HEK293 (cell line): ENCODE measurements at regions not wholly inside any gene's neighbourhood (a gene's known extent, or its start where the extent isn't known, plus 50 kb on each side); places are given as distances from the start of the nearest gene placed in this dataset.

ENCODE experiments used
- CTCF ChIA-PET: fragments of 350-600 bp; formaldehyde crosslinking; extraction: SDS; loops from one replicate; lab custom pipeline; 2021; ENCODE audit warnings: antibody characterized with exemption; lab: Yijun Ruan, JAX
- POLR2A ChIA-PET: fragments of 300-600 bp; formaldehyde crosslinking; extraction: SDS; loops from one replicate; lab custom pipeline; 2020; ENCODE audit warnings: antibody characterized with exemption, inconsistent platforms; lab: Yijun Ruan, JAX
- H3K27ac ChIP-seq: fragments of 200-500 bp; sonication (Bioruptor generic); 2 replicates; pipeline ENCODE4 v1.5.1; 2014; ENCODE audit warnings: low read depth, low read length, control low read depth, inconsistent platforms; ENCODE audit errors: extremely low read depth
- H3K36me3 ChIP-seq, 2 experiments: fragments of 200-500 bp in 1 of 2; sonication (Bioruptor generic) in 1 of 2; 1 replicate in 1 of 2; 2 replicates in 1 of 2; pipeline ENCODE4 v1.5.1; 2014 to 2017; ENCODE audit warnings: inconsistent platforms in 2 of 2, low read length in 2 of 2; ENCODE audit not compliant: control insufficient read depth in 2 of 2, insufficient read depth in 1 of 2
- H3K4me1 ChIP-seq: fragments of 200-500 bp; sonication (Bioruptor generic); 2 replicates; pipeline ENCODE4 v1.5.1; 2014; ENCODE audit warnings: mild to moderate bottlenecking, low read length, inconsistent platforms; ENCODE audit not compliant: control insufficient read depth, insufficient read depth
- H3K4me3 ChIP-seq: 2 replicates; pipeline ENCODE4 v1.5.1; 2011; ENCODE audit warnings: low read depth, mild to moderate bottlenecking, control low read depth, low read length, moderate library complexity
- H3K9me3 ChIP-seq: fragments of 200-500 bp; sonication (Bioruptor generic); 2 replicates; pipeline ENCODE4 v1.5.1; 2014; ENCODE audit warnings: low read depth, low read length, inconsistent platforms; ENCODE audit not compliant: control insufficient read depth, insufficient read depth
- AEBP2 ChIP-seq: fragments of 450-650 bp; formaldehyde crosslinking; IDR thresholded peaks from 2 replicates; pipeline ENCODE4 v1.5.1; 2016; ENCODE audit warnings: missing biosample characterization, missing genetic modification characterization, borderline replicate concordance
- KLF16 ChIP-seq: fragments of 450-650 bp; formaldehyde crosslinking; IDR thresholded peaks from 2 replicates; pipeline ENCODE4 v1.5.1; 2017; ENCODE audit warnings: missing biosample characterization, missing genetic modification characterization
- KLF9 ChIP-seq: fragments of 450-650 bp; formaldehyde crosslinking; IDR thresholded peaks from 2 replicates; pipeline ENCODE4 v1.5.1; 2016; ENCODE audit warnings: missing biosample characterization, missing genetic modification characterization, low read depth
- MEIS1 ChIP-seq: sonication (generic); formaldehyde crosslinking; IDR thresholded peaks from 2 replicates; pipeline ENCODE4 v1.8.1; 2022; ENCODE audit warnings: missing genetic modification reagents, mild to moderate bottlenecking, borderline replicate concordance
- PBX3 ChIP-seq: sonication (generic); formaldehyde crosslinking; IDR thresholded peaks from 2 replicates; pipeline ENCODE4 v1.8.1; 2022; ENCODE audit warnings: mild to moderate bottlenecking, moderate library complexity, missing genetic modification reagents
- PRDM4 ChIP-seq: fragments of 450-650 bp; formaldehyde crosslinking; IDR thresholded peaks from 2 replicates; pipeline ENCODE4 v1.5.1; 2017; ENCODE audit warnings: missing biosample characterization, missing genetic modification characterization
- SP7 ChIP-seq: fragments of 450-650 bp; formaldehyde crosslinking; IDR thresholded peaks from 2 replicates; pipeline ENCODE4 v1.5.1; 2016; ENCODE audit warnings: missing biosample characterization, missing genetic modification characterization
- ZNF155 ChIP-seq: fragments of 450-650 bp; formaldehyde crosslinking; IDR thresholded peaks from 2 replicates; pipeline ENCODE4 v1.5.1; 2016; ENCODE audit warnings: missing biosample characterization, missing genetic modification characterization
- ZNF19 ChIP-seq: fragments of 450-650 bp; formaldehyde crosslinking; IDR thresholded peaks from 2 replicates; pipeline ENCODE4; 2016; ENCODE audit warnings: missing biosample characterization, missing genetic modification characterization, low read depth
- ZNF214 ChIP-seq: fragments of 450-650 bp; formaldehyde crosslinking; IDR thresholded peaks from 2 replicates; pipeline ENCODE4 v1.5.1; 2017; ENCODE audit warnings: missing biosample characterization, mild to moderate bottlenecking, missing genetic modification characterization, borderline replicate concordance
- ZNF26 ChIP-seq: fragments of 450-650 bp; formaldehyde crosslinking; IDR thresholded peaks from 2 replicates; pipeline ENCODE4 v1.5.1; 2016; ENCODE audit warnings: missing biosample characterization, missing genetic modification characterization
- ZNF350 ChIP-seq: fragments of 450-650 bp; formaldehyde crosslinking; IDR thresholded peaks from 2 replicates; pipeline ENCODE4 v1.5.0; 2017; ENCODE audit warnings: missing biosample characterization, mild to moderate bottlenecking, missing genetic modification characterization
- ZNF423 ChIP-seq: fragments of 450-650 bp; formaldehyde crosslinking; IDR thresholded peaks from 2 replicates; pipeline ENCODE4 v1.5.1; 2016; ENCODE audit warnings: missing biosample characterization, missing genetic modification characterization
- ZNF530 ChIP-seq: fragments of 450-650 bp; formaldehyde crosslinking; IDR thresholded peaks from 2 replicates; pipeline ENCODE4 v1.5.1; 2016; ENCODE audit warnings: low read depth, missing biosample characterization, missing genetic modification characterization
- ZNF610 ChIP-seq: fragments of 450-650 bp; formaldehyde crosslinking; IDR thresholded peaks from 2 replicates; pipeline ENCODE4 v1.5.1; 2016; ENCODE audit warnings: missing biosample characterization, missing genetic modification characterization, borderline replicate concordance
- ZNF621 ChIP-seq: fragments of 450-650 bp; formaldehyde crosslinking; IDR thresholded peaks from 2 replicates; pipeline ENCODE4 v1.5.1; 2017; ENCODE audit warnings: missing biosample characterization, missing genetic modification characterization
- ZNF76 ChIP-seq: fragments of 450-650 bp; formaldehyde crosslinking; IDR thresholded peaks from 2 replicates; pipeline ENCODE4; 2016; ENCODE audit warnings: low read depth, missing biosample characterization, missing genetic modification characterization, borderline replicate concordance
- ZNF768 ChIP-seq: fragments of 450-650 bp; formaldehyde crosslinking; IDR thresholded peaks from 2 replicates; pipeline ENCODE4 v1.5.1; 2018; ENCODE audit warnings: missing biosample characterization, mild to moderate bottlenecking, missing genetic modification characterization
- ZSCAN18 ChIP-seq: fragments of 450-650 bp; formaldehyde crosslinking; IDR thresholded peaks from 2 replicates; pipeline ENCODE4 v1.5.1; 2016; ENCODE audit warnings: missing biosample characterization, missing genetic modification characterization

- Histone ChIP-seq H3K9me3 (no peaks in the 10 kb centered on the region), H3K27ac (no peak overlapping the region), H3K4me3 (no peak overlapping the region), H3K4me1 (no peaks in the 10 kb centered on the region), H3K36me3 (no peaks in the 10 kb centered on the region)
- no peak for TF ChIP-seq ZNF76 (tag by site-specific recombination)
- no peak for TF ChIP-seq ZNF19 (tag by site-specific recombination)
- no peak for TF ChIP-seq ZNF423 (tag by site-specific recombination)
- TF ChIP-seq ZNF155 (tag by site-specific recombination): no peak
- no peak for TF ChIP-seq MEIS1
- TF ChIP-seq PBX3 (CRISPR knock-in tag): no peak
- TF ChIP-seq PRDM4 (tag by site-specific recombination): no peak
- no peak for TF ChIP-seq KLF16 (tag by site-specific recombination)
- TF ChIP-seq ZNF350: no peak
- no peak for TF ChIP-seq ZNF214 (tag by site-specific recombination)
- TF ChIP-seq KLF9 (tag by site-specific recombination): no peak
- ChIA-PET POLR2A (no interaction called here), CTCF (interaction anchor here (2.5 kb wide), 1 partner anchor 11 kb away, joined by 11 read pairs; no protein-coding TSS in a partner anchor)
Measured at GRCh38 chr9:109889456-109889855, 109.5 kb downstream of the PALM2AKAP2 start.

GRCh38 chr9:109893241-109893640, 113.2 kb downstream of the PALM2AKAP2 start:
- POLR2A ChIA-PET: interaction anchor here (0.7 kb wide), 1 partner anchor 212 kb away, joined by 3 read pairs; no protein-coding TSS in a partner anchor
- CTCF ChIA-PET: interaction anchor here (0.6 to 2.9 kb wide), 5 partner anchors 9 to 327 kb away, joined by 3 to 20 read pairs (median 3); no protein-coding TSS in a partner anchor
- H3K4me3 ChIP-seq: no peak overlapping the region

More at GRCh38 chr9:109893241-109893640, 113.2 kb downstream of the PALM2AKAP2 start:
- Histone ChIP-seq H3K27ac (no peak overlapping the region), H3K9me3 (no peaks in the 10 kb centered on the region), H3K36me3 (no peaks in the 10 kb centered on the region), H3K4me1 (no peaks in the 10 kb centered on the region)
- no peak for TF ChIP-seq ZNF768 (tag by site-specific recombination)
- no peak for TF ChIP-seq ZSCAN18 (tag by site-specific recombination)
- no peak for TF ChIP-seq ZNF610 (tag by site-specific recombination)
- TF ChIP-seq ZNF530 (tag by site-specific recombination): no peak
- TF ChIP-seq ZNF621 (tag by site-specific recombination): no peak
- no peak for TF ChIP-seq ZNF26 (tag by site-specific recombination)
- TF ChIP-seq SP7 (tag by site-specific recombination): no peak
- TF ChIP-seq KLF16 (tag by site-specific recombination): no peak
- no peak for TF ChIP-seq AEBP2 (tag by site-specific recombination)
